HepG2 (cell line): ENCODE measurements at regions not wholly inside any gene's neighbourhood (a gene's known extent, or its start where the extent isn't known, plus 50 kb on each side); places are given as distances from the start of the nearest gene placed in this dataset.

Source experiments
- ATAC-seq: fragments of 200-7000 bp; cut with Tn5 transposase; 3 replicates; pipeline ENCODE4 v1.9.1; 2020; ENCODE audit warnings: mild to moderate bottlenecking, moderate library complexity
- BruUV-seq: library from RNA; stranded (reverse); fragments of 400-500 nt; replicated peaks from 2 replicates; lab custom pipeline; 2021; lab: Mats Ljungman, UMichigan
- CTCF ChIA-PET: fragments of 300-600 bp; formaldehyde crosslinking; extraction: SDS; loops from one replicate; lab custom pipeline; 2021; ENCODE audit warnings: low total read pairs, inconsistent platforms, low intra/inter-chr PET ratio; lab: Yijun Ruan, JAX
- POLR2A ChIA-PET: fragments of 350-600 bp; sonication (Branson Sonifier 250); formaldehyde crosslinking; loops from one replicate; lab custom pipeline; 2020; ENCODE audit warnings: antibody characterized with exemption, inconsistent platforms; lab: Yijun Ruan, JAX
- DNase-seq: peaks from one replicate; pipeline ENCODE4 v3.0.0-alpha.2; 2015; ENCODE audit warnings: low spot score
- FAIRE-seq: peaks from 3 replicates; lab custom pipeline; 2011; peaks lifted over from hg19 to GRCh38; lab: Jason Lieb, UNC
- H2AFZ ChIP-seq: one replicate; pipeline ENCODE4 v1.6.1; 2011; ENCODE audit warnings: low read length, inconsistent platforms
- H3K27ac ChIP-seq: fragments of 300-600 bp; 3 replicates; pipeline ENCODE4 v1.8.0; 2011; ENCODE audit warnings: mixed run types, mild to moderate bottlenecking, mixed read lengths, low read length, inconsistent platforms; ENCODE audit not compliant: insufficient read depth; ENCODE audit errors: extremely low read length
- H3K27me3 ChIP-seq, 2 experiments: fragments of 200-600 bp in 1 of 2; 2 replicates in 1 of 2; 3 replicates in 1 of 2; pipeline versions ENCODE4 v1.6.0 to v1.8.0; 2011; ENCODE audit warnings: low read length in 2 of 2, mild to moderate bottlenecking in 2 of 2, moderate library complexity in 2 of 2, inconsistent platforms in 1 of 2; ENCODE audit not compliant: insufficient read depth in 2 of 2, control insufficient read depth in 1 of 2
- H3K36me3 ChIP-seq, 2 experiments: fragments of 200-600 bp in 1 of 2; replicated peaks in 1 of 2; 2 replicates in 1 of 2; 3 replicates in 1 of 2; pipeline versions ENCODE4 v1.5.1 to v1.8.0; 2011; ENCODE audit warnings: low read length in 2 of 2, inconsistent platforms in 1 of 2; ENCODE audit not compliant: insufficient read depth in 2 of 2, control insufficient read depth in 1 of 2
- H3K4me1 ChIP-seq: 2 replicates; pipeline ENCODE4 v1.5.1; 2012; ENCODE audit warnings: low read length, inconsistent platforms; ENCODE audit not compliant: insufficient read depth
- H3K4me2 ChIP-seq: 2 replicates; pipeline ENCODE4 v1.6.0; 2011; ENCODE audit warnings: low read depth, low read length, inconsistent platforms
- H3K4me3 ChIP-seq, 3 experiments: fragments of 200-600 bp in 1 of 3; sonication (generic), shearing (Covaris generic) in 1 of 3; replicated peaks in 1 of 3; 2 replicates each; pipeline ENCODE4 v1.5.1; 2011 to 2016; ENCODE audit warnings: low read length in 3 of 3, inconsistent platforms in 2 of 3, low read depth in 2 of 3, mild to moderate bottlenecking in 2 of 3, control low read depth in 1 of 3, mixed read lengths in 1 of 3; ENCODE audit not compliant: insufficient read depth in 1 of 3
- H3K79me2 ChIP-seq: one replicate; pipeline ENCODE4 v1.6.1; 2011; ENCODE audit warnings: low read length, inconsistent platforms; ENCODE audit not compliant: insufficient read depth
- H3K9ac ChIP-seq: 2 replicates; pipeline ENCODE4 v1.6.0; 2011; ENCODE audit warnings: mild to moderate bottlenecking, low read depth, low read length, inconsistent platforms; ENCODE audit not compliant: insufficient read depth
- H3K9me3 ChIP-seq: 2 replicates; pipeline ENCODE4 v1.5.1; 2012; ENCODE audit warnings: mild to moderate bottlenecking, low read length
- H4K20me1 ChIP-seq: 2 replicates; pipeline ENCODE4 v1.6.0; 2011; ENCODE audit warnings: inconsistent platforms, mild to moderate bottlenecking, low read length, moderate library complexity; ENCODE audit not compliant: insufficient read depth
- DZIP1 ChIP-seq: sonication (generic); formaldehyde crosslinking; IDR thresholded peaks from 2 replicates; pipeline ENCODE4 v1.5.0; 2020; ENCODE audit warnings: mild to moderate bottlenecking, missing genetic modification reagents
- EZH2 ChIP-seq: conservative IDR thresholded peaks from 2 replicates; pipeline ENCODE4 v1.6.1; 2012; ENCODE audit warnings: mild to moderate bottlenecking, low read depth, low read length, moderate library complexity
- HES4 ChIP-seq: sonication (generic); formaldehyde crosslinking; IDR thresholded peaks from 2 replicates; pipeline ENCODE4 v1.9.0; 2021; ENCODE audit warnings: mild to moderate bottlenecking, missing genetic modification reagents, borderline replicate concordance
- HMG20B ChIP-seq: conservative IDR thresholded peaks from 2 replicates; pipeline ENCODE4 v1.6.1; 2016; ENCODE audit warnings: missing genetic modification reagents, missing compliant biosample characterization
- NCOR1 ChIP-seq: fragments of 200-600 bp; sonication (generic); IDR thresholded peaks from 2 replicates; pipeline ENCODE4 v1.7.0; 2017; ENCODE audit warnings: antibody characterized with exemption, low read length, borderline replicate concordance
- PHB2 ChIP-seq: fragments of 450-650 bp; IDR thresholded peaks from 2 replicates; pipeline ENCODE4 v1.6.1; 2018; ENCODE audit not compliant: partially characterized antibody
- RBM22 ChIP-seq: fragments of 200-400 bp; formaldehyde crosslinking; optimal IDR thresholded peaks from 2 replicates; pipeline ENCODE3; 2017; ENCODE audit warnings: mild to moderate bottlenecking, low read length, moderate library complexity
- THAP11 ChIP-seq: IDR thresholded peaks from 2 replicates; pipeline ENCODE4 v1.6.1; 2016; ENCODE audit warnings: missing biosample characterization, missing genetic modification reagents
- THRA ChIP-seq: sonication (generic); formaldehyde crosslinking; IDR thresholded peaks from 2 replicates; pipeline ENCODE4 v1.4.0; 2020; ENCODE audit warnings: missing genetic modification reagents, borderline replicate concordance
- ZC3H13 ChIP-seq: sonication (generic); formaldehyde crosslinking; IDR thresholded peaks from 2 replicates; pipeline ENCODE4 v1.8.1; 2023; ENCODE audit warnings: mild to moderate bottlenecking, missing genetic modification reagents, moderate library complexity
- ZNF275 ChIP-seq: sonication (generic); formaldehyde crosslinking; IDR thresholded peaks from 2 replicates; pipeline ENCODE4 v1.8.0; 2022; ENCODE audit warnings: missing genetic modification reagents, mild to moderate bottlenecking, inconsistent platforms, borderline replicate concordance
- ZNF331 ChIP-seq: sonication (generic); formaldehyde crosslinking; IDR thresholded peaks from 2 replicates; pipeline ENCODE4 v1.4.0; 2020; ENCODE audit warnings: missing genetic modification reagents
- WGBS: methylation state at CpG from one replicate; pipeline ENCODE4 v1.1.6; 2017; ENCODE audit warnings: low lambda C conversion rate; 5-methylcytosine and 5-hydroxymethylcytosine counted together
- in situ Hi-C: cut with HindIII; loops from 2 replicates; pipeline ENCODE4 v1.10.0; 2017; ENCODE audit warnings: low pct_unique_long_range_greater_than_20kb; ENCODE audit not compliant: extremely low pct_ligation_motif_present
- intact Hi-C: fragments of 100-400 bp; cut with micrococcal nuclease; formaldehyde crosslinking; loops from one replicate; pipeline ENCODE4 v1.10.0; 2022; ENCODE audit not compliant: unreplicated experiment

GRCh38 chr1:239811211-239811885 is 280.3 kb upstream of the FMN2 start (continued):
- no peak for TF ChIP-seq RBM22
- TF ChIP-seq THAP11 (CRISPR knock-in tag): no peak
- TF ChIP-seq, all 625 proteins: peak for 0

GRCh38 chr1:239812580-239812979 is 279.1 kb upstream of the FMN2 start:
- Histone ChIP-seq H3K79me2 (no peaks in the 10 kb centered on the region), H3K27ac (no peak overlapping the region), H3K4me2 (no peak overlapping the region), H3K4me3 (no peak overlapping the region), H4K20me1 (no peaks in the 10 kb centered on the region), H3K9ac (no peak overlapping the region), H3K36me3 (no peaks in the 10 kb centered on the region), H3K27me3 (no peaks in the 10 kb centered on the region), H3K4me1 (no peaks in the 10 kb centered on the region), H2AFZ (no peak overlapping the region), H3K9me3 (no peaks in the 10 kb centered on the region)
- no peak for DNase-seq
- POLR2A ChIA-PET: no interaction called here
- BruUV-seq: no TSS peak
- CTCF ChIA-PET: no interaction called here
- intact Hi-C loops (no loop called here), in situ Hi-C loops (no loop called here)
- FAIRE-seq: no peak
- WGBS: 23% methylated on average over 1 of the region's 1 CpG
- ATAC-seq: no peak
- TF ChIP-seq ZNF331 (CRISPR knock-in tag): no peak
- no peak for TF ChIP-seq EZH2
- TF ChIP-seq ZNF275: no peak
- no peak for TF ChIP-seq ZC3H13
- TF ChIP-seq NCOR1: no peak
- no peak for TF ChIP-seq HMG20B (CRISPR knock-in tag)
- no peak for TF ChIP-seq PHB2
- no peak for TF ChIP-seq HES4 (CRISPR knock-in tag)
- TF ChIP-seq DZIP1 (CRISPR knock-in tag): no peak
- no peak for TF ChIP-seq THRA (CRISPR knock-in tag)
